NOMO-1 treated with dmso at 0.1 percent for 144 hours (cell line): ENCODE measurements at regions not wholly inside any gene's neighbourhood (a gene's known extent, or its start where the extent isn't known, plus 50 kb on each side); places are given as distances from the start of the nearest gene placed in this dataset.

Experiments
- DNase-seq: peaks from one replicate; lab custom pipeline; 2025; ENCODE audit not compliant: unreplicated experiment; lab: John Stamatoyannopoulos, UW

- no peak for DNase-seq
Observed at GRCh38 chr4:175871774-175872405, 59.8 kb upstream of the GPM6A start.

GRCh38 chr4:175873707-175874106, 61.6 kb upstream of the GPM6A start:
- no peak for DNase-seq

- no peak for DNase-seq
Observed at GRCh38 chr4:175874306-175874705, 62.2 kb upstream of the GPM6A start.

GRCh38 chr4:175875993-175876771, 64.1 kb upstream of the GPM6A start:
- DNase-seq: no peak

GRCh38 chr4:175882891-175883290, 70.8 kb upstream of the GPM6A start:
- no peak for DNase-seq

GRCh38 chr4:175884048-175884447, 72.0 kb upstream of the GPM6A start:
- DNase-seq: no peak

GRCh38 chr4:175891231-175891630, 79.2 kb upstream of the GPM6A start:
- DNase-seq: no peak

- DNase-seq: no peak
Observed at GRCh38 chr4:175891851-175892250, 79.8 kb upstream of the GPM6A start.

- DNase-seq: no peak
Observed at GRCh38 chr4:175905925-175906324, 93.9 kb upstream of the GPM6A start.

GRCh38 chr4:175906384-175906783, 94.3 kb upstream of the GPM6A start:
- no peak for DNase-seq

GRCh38 chr4:175910700-175911099, 98.6 kb upstream of the GPM6A start:
- DNase-seq: no peak

- no peak for DNase-seq
Observed at GRCh38 chr4:175916626-175917351, 104.7 kb upstream of the GPM6A start.

- DNase-seq: no peak
Observed at GRCh38 chr4:175927121-175927520, 115.1 kb upstream of the GPM6A start.

- DNase-seq: no peak
Observed at GRCh38 chr4:175929441-175929840, 117.4 kb upstream of the GPM6A start.

- no peak for DNase-seq
Observed at GRCh38 chr4:175929932-175930331, 117.9 kb upstream of the GPM6A start.

- DNase-seq: no peak
Observed at GRCh38 chr4:175930471-175930870, 118.4 kb upstream of the GPM6A start.

GRCh38 chr4:175932116-175932515, 120.1 kb upstream of the GPM6A start:
- DNase-seq: no peak

GRCh38 chr4:175934506-175934905, 122.4 kb upstream of the GPM6A start:
- DNase-seq: no peak

GRCh38 chr4:175935016-175935661, 123.1 kb upstream of the GPM6A start:
- no peak for DNase-seq

GRCh38 chr4:175944126-175944910, 121.3 kb upstream of the WDR17 start:
- no peak for DNase-seq
